H1 (cell line): ENCODE measurements at regions not wholly inside any gene's neighbourhood (a gene's known extent, or its start where the extent isn't known, plus 50 kb on each side); places are given as distances from the start of the nearest gene placed in this dataset.

Experiments
- CTCF ChIA-PET: fragments of 300-600 bp; sonication (Branson Sonifier 250); formaldehyde crosslinking; loops from one replicate; lab custom pipeline; 2021; ENCODE audit not compliant: partially characterized antibody; lab: Charles Lee
- POLR2A ChIA-PET: fragments of 300-600 bp; sonication (Branson Sonifier 250); formaldehyde crosslinking; loops from one replicate; lab custom pipeline; 2021; ENCODE audit warnings: inconsistent platforms; ENCODE audit not compliant: partially characterized antibody; lab: Charles Lee
- DNase-seq, 2 experiments: peaks; one replicate each; pipeline versions ENCODE4 v3.0.0 to v3.0.0-alpha.2; 2010 to 2022; ENCODE audit warnings: low spot score in 2 of 2, low read depth in 1 of 2, mixed read lengths in 1 of 2
- FAIRE-seq: peaks from 2 replicates; lab custom pipeline; 2011; peaks lifted over from hg19 to GRCh38; lab: Jason Lieb, UNC
- H2AFZ ChIP-seq: 2 replicates; pipeline ENCODE4 v1.8.1; 2012; ENCODE audit warnings: low read length, inconsistent platforms
- H2AK5ac ChIP-seq: 2 replicates; pipeline ENCODE4 v1.6.1; 2013; ENCODE audit warnings: low read depth, low read length
- H2BK120ac ChIP-seq: replicated peaks from 2 replicates; pipeline ENCODE3; 2013; ENCODE audit warnings: low read depth, low read length, inconsistent platforms
- H2BK12ac ChIP-seq: 2 replicates; pipeline ENCODE4 v1.6.1; 2013; ENCODE audit warnings: low read depth, low read length
- H2BK15ac ChIP-seq: 2 replicates; pipeline ENCODE4 v1.6.1; 2013; ENCODE audit warnings: low read length
- H2BK20ac ChIP-seq: 2 replicates; pipeline ENCODE4 v1.6.1; 2013; ENCODE audit warnings: low read length
- H2BK5ac ChIP-seq: 2 replicates; pipeline ENCODE4 v1.6.1; 2013; ENCODE audit warnings: low read depth, low read length
- H3K14ac ChIP-seq: 2 replicates; pipeline ENCODE4 v1.6.1; 2013; ENCODE audit warnings: inconsistent platforms; ENCODE audit not compliant: insufficient read length
- H3K18ac ChIP-seq: 2 replicates; pipeline ENCODE4 v1.6.1; 2013; ENCODE audit warnings: low read length; ENCODE audit errors: extremely low read depth
- H3K23ac ChIP-seq: 2 replicates; pipeline ENCODE4 v1.6.1; 2013; ENCODE audit warnings: inconsistent platforms; ENCODE audit not compliant: insufficient read length
- H3K23me2 ChIP-seq: 2 replicates; pipeline ENCODE4 v1.6.1; 2013; ENCODE audit warnings: low read depth, low read length
- H3K27ac ChIP-seq: 2 replicates; pipeline ENCODE4 v1.6.1; 2011; ENCODE audit warnings: low read depth, low read length, inconsistent platforms
- H3K27me3 ChIP-seq, 4 experiments: replicated peaks in 1 of 4; 1 replicate in 1 of 4; 2 replicates in 3 of 4; pipeline versions ENCODE4 v1.6.1 to v1.8.1; 2011 to 2013; ENCODE audit warnings: low read length in 3 of 4, mild to moderate bottlenecking in 3 of 4, inconsistent platforms in 2 of 4, mixed read lengths in 2 of 4, moderate library complexity in 1 of 4; ENCODE audit not compliant: control insufficient read depth in 3 of 4, insufficient read depth in 3 of 4; ENCODE audit errors: extremely low read depth in 1 of 4
- H3K36me3 ChIP-seq, 4 experiments: 2 replicates each; pipeline versions ENCODE4 v1.6.1 to v1.8.1; 2011 to 2013; ENCODE audit warnings: mild to moderate bottlenecking in 4 of 4, low read length in 3 of 4, moderate library complexity in 2 of 4, control low read depth in 1 of 4, inconsistent platforms in 1 of 4; ENCODE audit not compliant: insufficient read depth in 4 of 4, control insufficient read depth in 2 of 4
- H3K4ac ChIP-seq: replicated peaks from 2 replicates; pipeline ENCODE3; 2013; ENCODE audit warnings: low read length, low read depth, mixed read lengths, inconsistent platforms; ENCODE audit not compliant: insufficient read length
- H3K4me1 ChIP-seq, 4 experiments: replicated peaks in 1 of 4; 1 replicate in 1 of 4; 2 replicates in 3 of 4; pipeline versions ENCODE4 v1.6.1 to v1.8.1; 2011 to 2013; ENCODE audit warnings: low read length in 3 of 4, inconsistent platforms in 2 of 4, mixed read lengths in 1 of 4; ENCODE audit not compliant: insufficient read depth in 4 of 4, control insufficient read depth in 3 of 4
- H3K4me2 ChIP-seq, 2 experiments: 2 replicates each; pipeline versions ENCODE4 v1.6.1 to v1.8.1; 2011 to 2013; ENCODE audit warnings: low read depth in 2 of 2, low read length in 2 of 2, control low read depth in 1 of 2, inconsistent platforms in 1 of 2, mild to moderate bottlenecking in 1 of 2; ENCODE audit not compliant: insufficient read depth in 1 of 2
- H3K4me3 ChIP-seq, 4 experiments: fragments of 200-600, 300-600 bp in 1 of 4; sonication (generic), shearing (Covaris generic), sonication (Bioruptor Twin) in 1 of 4; 2 replicates each; pipeline versions ENCODE4 v1.5.1 to v1.8.1; 2011 to 2016; ENCODE audit warnings: low read length in 4 of 4, low read depth in 3 of 4, control low read depth in 2 of 4, inconsistent platforms in 2 of 4, mild to moderate bottlenecking in 2 of 4, mixed read lengths in 1 of 4, moderate library complexity in 1 of 4; ENCODE audit not compliant: insufficient read depth in 2 of 4; ENCODE audit errors: extremely low read depth in 1 of 4
- H3K56ac ChIP-seq: replicated peaks from 2 replicates; pipeline ENCODE3; 2013; ENCODE audit warnings: low read depth, mild to moderate bottlenecking, mixed read lengths, low read length, inconsistent platforms; ENCODE audit not compliant: insufficient read length
- H3K79me1 ChIP-seq: 2 replicates; pipeline ENCODE4 v1.6.1; 2013; ENCODE audit warnings: low read depth, low read length, control low read depth
- H3K79me2 ChIP-seq, 2 experiments: 2 replicates each; pipeline versions ENCODE4 v1.6.1 to v1.8.1; 2012 to 2013; ENCODE audit warnings: low read length in 2 of 2, mild to moderate bottlenecking in 2 of 2, inconsistent platforms in 1 of 2; ENCODE audit not compliant: insufficient read depth in 2 of 2, control insufficient read depth in 1 of 2
- H3K9ac ChIP-seq, 4 experiments: replicated peaks in 1 of 4; 1 replicate in 1 of 4; 2 replicates in 3 of 4; pipeline versions ENCODE4 v1.6.1 to v1.8.1; 2011 to 2013; ENCODE audit warnings: low read depth in 3 of 4, low read length in 3 of 4, control low read depth in 2 of 4, mild to moderate bottlenecking in 2 of 4, moderate library complexity in 2 of 4, inconsistent platforms in 1 of 4; ENCODE audit errors: extremely low read depth in 1 of 4
- H3K9me3 ChIP-seq, 2 experiments: 2 replicates each; pipeline versions ENCODE4 v1.6.1 to v1.8.1; 2012 to 2013; ENCODE audit warnings: mild to moderate bottlenecking in 2 of 2, moderate library complexity in 2 of 2, control low read depth in 1 of 2, inconsistent platforms in 1 of 2, low read depth in 1 of 2, low read length in 1 of 2, mixed read lengths in 1 of 2; ENCODE audit not compliant: insufficient read depth in 2 of 2
- H4K20me1 ChIP-seq, 2 experiments: replicated peaks in 1 of 2; 2 replicates each; pipeline versions ENCODE3 to v1.8.1; 2011 to 2013; ENCODE audit warnings: inconsistent platforms in 2 of 2, low read length in 2 of 2, mild to moderate bottlenecking in 1 of 2; ENCODE audit not compliant: insufficient read depth in 2 of 2, control insufficient read depth in 1 of 2
- H4K5ac ChIP-seq: 2 replicates; pipeline ENCODE4 v1.6.1; 2013; ENCODE audit warnings: low read length, low read depth, mixed read lengths, inconsistent platforms; ENCODE audit not compliant: insufficient read length
- H4K8ac ChIP-seq: 2 replicates; pipeline ENCODE4 v1.8.0; 2013; ENCODE audit warnings: mild to moderate bottlenecking, moderate library complexity, low read length, inconsistent platforms; ENCODE audit not compliant: insufficient read depth; ENCODE audit errors: extremely low read depth
- H4K91ac ChIP-seq: replicated peaks from 2 replicates; pipeline ENCODE3; 2013; ENCODE audit warnings: low read length, mixed read lengths, inconsistent platforms; ENCODE audit not compliant: insufficient read length
- KDM1A ChIP-seq: fragments of 200-600, 300-600 bp; sonication (generic); IDR thresholded peaks from 2 replicates; pipeline ENCODE4 v1.7.1; 2016; ENCODE audit warnings: mild to moderate bottlenecking, low read length, borderline replicate concordance
- MAFK ChIP-seq: IDR thresholded peaks from 2 replicates; pipeline ENCODE4 v1.6.1; 2012; ENCODE audit warnings: low read depth, mild to moderate bottlenecking, improper control_type of control experiment, low read length
- SP1 ChIP-seq: IDR thresholded peaks from 2 replicates; pipeline ENCODE4 v1.6.1; 2011; ENCODE audit warnings: low read depth, low read length
- TAF7 ChIP-seq: optimal IDR thresholded peaks from 2 replicates; pipeline ENCODE3; 2011; ENCODE audit warnings: low read depth, mild to moderate bottlenecking, inconsistent platforms, low read length, moderate library complexity, borderline replicate concordance
- YY1 ChIP-seq: IDR thresholded peaks from 2 replicates; pipeline ENCODE4 v1.6.1; 2011; ENCODE audit warnings: low read depth, mild to moderate bottlenecking, low read length
- WGBS, 2 experiments: shearing (Covaris generic) in 1 of 2; methylation state at CpG; one replicate each; pipeline versions ENCODE4 v1.1.6 to v1.1.7; 2013 to 2015; ENCODE audit warnings: low lambda C conversion rate in 2 of 2, mixed read lengths in 2 of 2, inconsistent platforms in 1 of 2, low coverage in 1 of 2, missing lambda C conversion rate in 1 of 2; ENCODE audit not compliant: insufficient replicate concordance in 2 of 2, insufficient coverage in 1 of 2, insufficient read length in 1 of 2; ENCODE audit errors: extremely low coverage in 1 of 2, missing lambda C conversion rate in 1 of 2; 5-methylcytosine and 5-hydroxymethylcytosine counted together
- TF ChIP-seq, protein P1 (sequence below): IDR thresholded peaks from 2 replicates; pipeline ENCODE4 v1.6.1; 2012; ENCODE audit warnings: inconsistent platforms

DNA sequence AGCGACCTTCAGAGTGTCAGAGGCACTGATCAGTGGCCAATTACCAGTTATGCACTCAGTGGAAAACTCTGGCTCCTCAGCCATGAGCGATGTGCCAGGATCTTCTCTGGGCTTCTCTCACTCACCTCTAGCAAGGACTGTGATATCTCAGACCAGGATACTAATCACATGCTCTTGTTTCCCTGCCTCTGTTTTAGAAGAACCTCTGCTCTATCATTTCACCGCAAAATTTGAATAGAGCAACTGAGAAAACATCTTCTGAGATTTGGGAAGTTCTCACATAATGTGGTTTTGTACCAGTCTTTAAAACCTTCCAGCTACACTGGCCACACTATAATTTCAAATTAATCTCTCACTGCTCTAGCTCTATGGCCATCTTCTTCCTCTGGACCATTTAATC lies 325.8 kb upstream of the FRG2C start:
- Histone ChIP-seq H2BK120ac (no peak overlapping the region), H3K23ac (no peak overlapping the region), H3K56ac (no peak overlapping the region), H2BK20ac (no peak overlapping the region), H4K8ac (no peak overlapping the region), H3K79me2 (no peaks in the 10 kb centered on the region), H3K27me3 (no peaks in the 10 kb centered on the region), H3K4ac (no peak overlapping the region), H3K14ac (no peak overlapping the region), H3K79me1 (no peaks in the 10 kb centered on the region), H4K5ac (no peak overlapping the region), H2AK5ac (no peak overlapping the region), H2BK5ac (no peak overlapping the region), H4K91ac (no peak overlapping the region), H3K36me3 (no peaks in the 10 kb centered on the region), H3K18ac (no peak overlapping the region), H2BK12ac (no peak overlapping the region), H2AFZ (no peak overlapping the region), H3K4me3 (no peak overlapping the region), H4K20me1 (no peaks in the 10 kb centered on the region), H2BK15ac (no peak overlapping the region), H3K23me2 (no peaks in the 10 kb centered on the region), H3K27ac (no peak overlapping the region), H3K4me2 (no peak overlapping the region), H3K4me1 (no peaks in the 10 kb centered on the region; a peak in 1 of 7 replicates), H3K9me3 (no peaks in the 10 kb centered on the region; a peak in 1 of 4 replicates), H3K9ac (no peak overlapping the region)
- no peak for FAIRE-seq
- DNase-seq = no peak
- CTCF ChIA-PET = interaction anchor here (1.0 to 1.9 kb wide), 2 partner anchors 25 to 82 kb away, joined by 3 to 7 read pairs; no protein-coding TSS in a partner anchor
- POLR2A ChIA-PET = no interaction called here
- WGBS, 2 experiments = 94% methylated on average over 3 of the region's 3 CpGs; no CpG with 5 or more reads in 1 of the 2 experiments
- no peak for TF ChIP-seq KDM1A
- TF ChIP-seq SP1 = no peak
- no peak for TF ChIP-seq TAF7
- no peak for TF ChIP-seq MAFK
- TF ChIP-seq, protein P1, sequence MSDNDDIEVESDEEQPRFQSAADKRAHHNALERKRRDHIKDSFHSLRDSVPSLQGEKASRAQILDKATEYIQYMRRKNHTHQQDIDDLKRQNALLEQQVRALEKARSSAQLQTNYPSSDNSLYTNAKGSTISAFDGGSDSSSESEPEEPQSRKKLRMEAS = no peak
- no peak for TF ChIP-seq YY1
